ENCODE measurements at regions not wholly inside any gene's neighbourhood (a gene's known extent, or its start where the extent isn't known, plus 50 kb on each side); places are given as distances from the start of the nearest gene placed in this dataset.

- TF ChIP-seq CTCF (IDR thresholded peaks at IDR 0.05; ENCODE audit: poor library complexity): no peak
- no peak for TF ChIP-seq EZH2 (IDR thresholded peaks at IDR 0.05; ENCODE audit: borderline replicate concordance)
Observed at GRCh38 chr10:81548160-81548559, 326.8 kb upstream of the NRG3 start.
